ENCODE measurements at regions not wholly inside any gene's neighbourhood (a gene's known extent, or its start where the extent isn't known, plus 50 kb on each side); places are given as distances from the start of the nearest gene placed in this dataset.

GRCh38 chr1:239537795-239538194, 151.4 kb downstream of the CHRM3 start:
- ChIA-PET POLR2A (ENCODE audit: partially characterized antibody) (no interaction called here), CTCF (ENCODE audit: partially characterized antibody) (interaction anchor here (0.8 to 1.7 kb wide), 4 partner anchors 8 to 1673 kb away, joined by 3 to 5 read pairs (median 4); no protein-coding TSS in a partner anchor)
- Histone ChIP-seq H3K79me2 (ENCODE audit: control insufficient read depth in 1 of 2, insufficient read depth in 2 of 2, low read length in 2 of 2) (no peaks in the 10 kb centered on the region), H3K9ac (replicated peaks in 1 of 4; ENCODE audit: extremely low read depth in 1 of 4, low read depth in 3 of 4, low read length in 3 of 4) (no peak overlapping the region), H2AFZ (ENCODE audit: low read length) (no peak overlapping the region), H4K20me1 (replicated peaks in 1 of 2; ENCODE audit: control insufficient read depth in 1 of 2, insufficient read depth in 2 of 2, low read length in 2 of 2) (no peaks in the 10 kb centered on the region), H3K9me3 (ENCODE audit: insufficient read depth in 2 of 2, low read depth in 1 of 2, low read length in 1 of 2) (no peaks in the 10 kb centered on the region), H3K27ac (ENCODE audit: low read depth, low read length) (no peak overlapping the region), H2BK15ac (ENCODE audit: low read length) (no peak overlapping the region), H3K14ac (ENCODE audit: insufficient read length) (no peak overlapping the region), H3K79me1 (ENCODE audit: low read depth, low read length) (no peaks in the 10 kb centered on the region), H3K23ac (ENCODE audit: insufficient read length) (no peak overlapping the region), H4K8ac (ENCODE audit: extremely low read depth, insufficient read depth, low read length) (no peak overlapping the region), H3K56ac (replicated peaks; ENCODE audit: insufficient read length, low read depth, low read length) (no peak overlapping the region), H3K23me2 (ENCODE audit: low read depth, low read length) (no peaks in the 10 kb centered on the region), H3K4me2 (ENCODE audit: insufficient read depth in 1 of 2, low read depth in 2 of 2, low read length in 2 of 2) (no peak overlapping the region), H2BK12ac (ENCODE audit: low read depth, low read length) (no peak overlapping the region), H4K5ac (ENCODE audit: insufficient read length, low read depth, low read length) (no peak overlapping the region), H2BK20ac (ENCODE audit: low read length) (no peak overlapping the region), H3K4ac (replicated peaks; ENCODE audit: insufficient read length, low read depth, low read length) (no peak overlapping the region), H3K4me3 (ENCODE audit: extremely low read depth in 1 of 4, insufficient read depth in 2 of 4, low read depth in 3 of 4, low read length in 4 of 4) (no peak overlapping the region), H3K18ac (ENCODE audit: extremely low read depth, low read length) (no peak overlapping the region), H2BK5ac (ENCODE audit: low read depth, low read length) (no peak overlapping the region), H2BK120ac (replicated peaks; ENCODE audit: low read depth, low read length) (no peak overlapping the region), H4K91ac (replicated peaks; ENCODE audit: insufficient read length, low read length) (no peak overlapping the region), H3K36me3 (ENCODE audit: control insufficient read depth in 2 of 4, insufficient read depth in 4 of 4, low read length in 3 of 4) (no peaks in the 10 kb centered on the region), H3K27me3 (replicated peaks in 1 of 4; ENCODE audit: control insufficient read depth in 3 of 4, extremely low read depth in 1 of 4, insufficient read depth in 3 of 4, low read length in 3 of 4) (no peaks in the 10 kb centered on the region), H2AK5ac (ENCODE audit: low read depth, low read length) (no peak overlapping the region), H3K4me1 (replicated peaks in 1 of 4; ENCODE audit: control insufficient read depth in 3 of 4, insufficient read depth in 4 of 4, low read length in 3 of 4) (no peaks in the 10 kb centered on the region; a peak in 1 of 7 replicates)
- 82% methylated on average over 3 of the region's 3 CpGs; no CpG with 5 or more reads in 1 of the 2 experiments for WGBS, 2 experiments (ENCODE audit: extremely low coverage in 1 of 2, insufficient coverage in 1 of 2, insufficient read length in 1 of 2, insufficient replicate concordance in 2 of 2, low coverage in 1 of 2, low lambda C conversion rate in 2 of 2, missing lambda C conversion rate in 1 of 2)
- DNase-seq (ENCODE audit: low read depth in 1 of 2, low spot score in 2 of 2) (no peak), FAIRE-seq (no peak)
- TF ChIP-seq CBX5 (IDR thresholded peaks at IDR 0.05; ENCODE audit: low read depth, low read length), result no peak
- no peak for TF ChIP-seq EP300 (IDR thresholded peaks at IDR 0.05; ENCODE audit: borderline replicate concordance in 1 of 2, low read depth in 2 of 2, low read length in 2 of 2)
- no peak for TF ChIP-seq CTCF (IDR thresholded peaks at IDR 0.05; ENCODE audit: control extremely low read depth in 1 of 3, insufficient read depth in 1 of 3, low read depth in 1 of 3, low read length in 3 of 3)
- TF ChIP-seq RFX5 (IDR thresholded peaks at IDR 0.05; ENCODE audit: borderline replicate concordance, low read depth, low read length), result no peak
- no peak for TF ChIP-seq SIN3A (conservative IDR thresholded peaks at IDR 0.05 in 1 of 2, IDR thresholded peaks at IDR 0.05 in 1 of 2; ENCODE audit: low read depth in 1 of 2, low read length in 2 of 2)
- no peak for TF ChIP-seq KDM5A (IDR thresholded peaks at IDR 0.05; ENCODE audit: low read length)
- no peak for TF ChIP-seq SIX5 (IDR thresholded peaks at IDR 0.05; ENCODE audit: low read depth, low read length)

Measured in H1 (cell line).